GM23338 (cell line): ENCODE measurements at regions not wholly inside any gene's neighbourhood (a gene's known extent, or its start where the extent isn't known, plus 50 kb on each side); places are given as distances from the start of the nearest gene placed in this dataset.

Experiments used
- ATAC-seq: fragments of 200-7000 bp; cut with Tn5 transposase; 3 replicates; pipeline ENCODE4 v1.9.1; 2020
- DNase-seq: peaks from one replicate; pipeline ENCODE4 v3.0.0-alpha.2; 2015; ENCODE audit warnings: low spot score
- H2AFZ ChIP-seq: fragments of 200-600 bp; sonication (generic); 2 replicates; pipeline ENCODE4 v1.8.0; 2016; ENCODE audit warnings: antibody characterized with exemption, mild to moderate bottlenecking, moderate library complexity
- H3F3A ChIP-seq: fragments of 200-600 bp; sonication (generic); replicated peaks from 2 replicates; pipeline ENCODE4 v1.8.0; 2017; ENCODE audit warnings: antibody characterized with exemption, mixed run types, low read depth
- H3K27ac ChIP-seq: fragments of 200-600 bp; sonication (generic); 2 replicates; pipeline ENCODE4 v1.6.1; 2016; ENCODE audit warnings: low read depth
- H3K27me3 ChIP-seq: fragments of 200-600 bp; sonication (generic); 2 replicates; pipeline ENCODE4 v1.8.0; 2016; ENCODE audit warnings: mild to moderate bottlenecking, mixed run types, moderate library complexity; ENCODE audit not compliant: insufficient read depth
- H3K36me3 ChIP-seq: fragments of 200-600 bp; sonication (generic); 2 replicates; pipeline ENCODE4 v1.8.0; 2016; ENCODE audit warnings: mild to moderate bottlenecking; ENCODE audit not compliant: insufficient read depth
- H3K4me1 ChIP-seq: fragments of 200-600 bp; sonication (generic); 2 replicates; pipeline ENCODE4 v1.8.0; 2016; ENCODE audit warnings: mild to moderate bottlenecking, moderate library complexity; ENCODE audit not compliant: insufficient read depth
- H3K4me2 ChIP-seq: fragments of 200-600 bp; sonication (generic); 2 replicates; pipeline ENCODE4 v1.7.1; 2017; ENCODE audit warnings: mixed run types
- H3K4me3 ChIP-seq: fragments of 200-600 bp; sonication (generic); 2 replicates; pipeline ENCODE4 v1.6.1; 2016; ENCODE audit warnings: mixed run types
- H3K79me2 ChIP-seq: fragments of 200-600 bp; sonication (generic); replicated peaks from 2 replicates; pipeline ENCODE4 v1.8.0; 2017; ENCODE audit warnings: mild to moderate bottlenecking; ENCODE audit not compliant: insufficient read depth
- H3K9me2 ChIP-seq: fragments of 200-600 bp; sonication (generic); 2 replicates; pipeline ENCODE4 v1.8.0; 2017; ENCODE audit not compliant: insufficient read depth
- H4K20me1 ChIP-seq: fragments of 200-600 bp; sonication (generic); replicated peaks from 2 replicates; pipeline ENCODE4 v1.8.0; 2017; ENCODE audit warnings: mild to moderate bottlenecking; ENCODE audit not compliant: insufficient read depth
- H3K27ac Mint-ChIP-seq: 2 replicates; pipeline ENCODE4 v1.8.0; 2020; ENCODE audit warnings: inconsistent platforms, mild to moderate bottlenecking, moderate library complexity, mixed read lengths
- H3K27me3 Mint-ChIP-seq: 3 replicates; pipeline ENCODE4 v1.8.0; 2022; ENCODE audit warnings: low read depth, mild to moderate bottlenecking, moderate library complexity, mixed read lengths, inconsistent platforms; ENCODE audit not compliant: insufficient read depth, poor library complexity
- H3K36me3 Mint-ChIP-seq: 3 replicates; pipeline ENCODE4 v1.8.0; 2021; ENCODE audit warnings: low read depth, mild to moderate bottlenecking, inconsistent platforms, moderate library complexity, mixed read lengths
- H3K4me1 Mint-ChIP-seq: 3 replicates; pipeline ENCODE4 v1.8.0; 2020; ENCODE audit warnings: mild to moderate bottlenecking, inconsistent platforms, mixed read lengths
- H3K4me3 Mint-ChIP-seq: 3 replicates; pipeline ENCODE4 v1.8.0; 2021; ENCODE audit warnings: moderate library complexity, mild to moderate bottlenecking, inconsistent platforms, mixed read lengths
- H3K9me3 Mint-ChIP-seq: 3 replicates; pipeline ENCODE4 v1.8.0; 2020; ENCODE audit warnings: moderate library complexity, mild to moderate bottlenecking, inconsistent platforms, mixed read lengths
- CREB1 ChIP-seq: fragments of 250-450 bp; sonication (Bioruptor Pico); IDR thresholded peaks from 2 replicates; pipeline ENCODE4 v1.5.0; 2020; ENCODE audit warnings: low read depth, mild to moderate bottlenecking, moderate library complexity
- POLR2AphosphoS5 ChIP-seq: IDR thresholded peaks from 2 replicates; pipeline ENCODE4 v1.6.1; 2016; ENCODE audit warnings: antibody characterized with exemption, low read depth
- STAT1 ChIP-seq: IDR thresholded peaks from one replicate; pipeline ENCODE4 v1.6.1; 2016; ENCODE audit warnings: antibody characterized with exemption; ENCODE audit not compliant: unreplicated experiment
- TF ChIP-seq, protein P1 (sequence below), 2 experiments: fragments of 200-600 bp in 1 of 2; sonication (generic) in 1 of 2; conservative IDR thresholded peaks; 2 replicates each; pipeline versions ENCODE4 v1.5.1 to v1.6.1; 2016 to 2017; ENCODE audit warnings: antibody characterized with exemption in 2 of 2, low read depth in 2 of 2, mild to moderate bottlenecking in 2 of 2, moderate library complexity in 1 of 2
- TF ChIP-seq, protein P2 (sequence below): fragments of 250-450 bp; sonication (Bioruptor Pico); IDR thresholded peaks from 2 replicates; pipeline ENCODE4 v1.5.0; 2020; ENCODE audit warnings: mild to moderate bottlenecking, moderate library complexity

DNA sequence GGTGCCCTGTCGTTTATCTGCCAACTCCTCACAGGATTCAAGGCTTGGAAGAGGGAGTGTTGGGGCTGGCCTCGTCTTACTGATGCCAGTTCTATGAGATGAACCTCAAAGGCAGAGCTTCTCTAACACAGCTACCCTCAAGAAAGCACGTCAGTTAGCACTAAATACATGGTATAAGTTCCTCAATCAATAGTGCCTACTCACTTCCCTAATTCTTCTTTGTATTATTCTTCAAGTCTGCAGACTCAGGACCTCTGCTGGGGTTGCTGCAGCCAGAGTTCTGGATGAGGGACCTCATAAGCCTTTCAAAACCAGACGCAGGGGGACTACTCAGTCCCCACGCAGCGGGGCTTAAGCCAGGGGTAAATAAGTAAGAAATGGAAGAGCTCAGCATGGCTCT lies 118.3 kb downstream of the VPREB1 start (continued):
- TF ChIP-seq, protein P1, sequence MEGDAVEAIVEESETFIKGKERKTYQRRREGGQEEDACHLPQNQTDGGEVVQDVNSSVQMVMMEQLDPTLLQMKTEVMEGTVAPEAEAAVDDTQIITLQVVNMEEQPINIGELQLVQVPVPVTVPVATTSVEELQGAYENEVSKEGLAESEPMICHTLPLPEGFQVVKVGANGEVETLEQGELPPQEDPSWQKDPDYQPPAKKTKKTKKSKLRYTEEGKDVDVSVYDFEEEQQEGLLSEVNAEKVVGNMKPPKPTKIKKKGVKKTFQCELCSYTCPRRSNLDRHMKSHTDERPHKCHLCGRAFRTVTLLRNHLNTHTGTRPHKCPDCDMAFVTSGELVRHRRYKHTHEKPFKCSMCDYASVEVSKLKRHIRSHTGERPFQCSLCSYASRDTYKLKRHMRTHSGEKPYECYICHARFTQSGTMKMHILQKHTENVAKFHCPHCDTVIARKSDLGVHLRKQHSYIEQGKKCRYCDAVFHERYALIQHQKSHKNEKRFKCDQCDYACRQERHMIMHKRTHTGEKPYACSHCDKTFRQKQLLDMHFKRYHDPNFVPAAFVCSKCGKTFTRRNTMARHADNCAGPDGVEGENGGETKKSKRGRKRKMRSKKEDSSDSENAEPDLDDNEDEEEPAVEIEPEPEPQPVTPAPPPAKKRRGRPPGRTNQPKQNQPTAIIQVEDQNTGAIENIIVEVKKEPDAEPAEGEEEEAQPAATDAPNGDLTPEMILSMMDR (conservative IDR thresholded peaks at IDR 0.05; ENCODE audit: low read depth in 2 of 2), result no peak
- TF ChIP-seq STAT1 (no peak), CREB1 (CRISPR knock-in tag) (no peak)
- TF ChIP-seq, protein P2, sequence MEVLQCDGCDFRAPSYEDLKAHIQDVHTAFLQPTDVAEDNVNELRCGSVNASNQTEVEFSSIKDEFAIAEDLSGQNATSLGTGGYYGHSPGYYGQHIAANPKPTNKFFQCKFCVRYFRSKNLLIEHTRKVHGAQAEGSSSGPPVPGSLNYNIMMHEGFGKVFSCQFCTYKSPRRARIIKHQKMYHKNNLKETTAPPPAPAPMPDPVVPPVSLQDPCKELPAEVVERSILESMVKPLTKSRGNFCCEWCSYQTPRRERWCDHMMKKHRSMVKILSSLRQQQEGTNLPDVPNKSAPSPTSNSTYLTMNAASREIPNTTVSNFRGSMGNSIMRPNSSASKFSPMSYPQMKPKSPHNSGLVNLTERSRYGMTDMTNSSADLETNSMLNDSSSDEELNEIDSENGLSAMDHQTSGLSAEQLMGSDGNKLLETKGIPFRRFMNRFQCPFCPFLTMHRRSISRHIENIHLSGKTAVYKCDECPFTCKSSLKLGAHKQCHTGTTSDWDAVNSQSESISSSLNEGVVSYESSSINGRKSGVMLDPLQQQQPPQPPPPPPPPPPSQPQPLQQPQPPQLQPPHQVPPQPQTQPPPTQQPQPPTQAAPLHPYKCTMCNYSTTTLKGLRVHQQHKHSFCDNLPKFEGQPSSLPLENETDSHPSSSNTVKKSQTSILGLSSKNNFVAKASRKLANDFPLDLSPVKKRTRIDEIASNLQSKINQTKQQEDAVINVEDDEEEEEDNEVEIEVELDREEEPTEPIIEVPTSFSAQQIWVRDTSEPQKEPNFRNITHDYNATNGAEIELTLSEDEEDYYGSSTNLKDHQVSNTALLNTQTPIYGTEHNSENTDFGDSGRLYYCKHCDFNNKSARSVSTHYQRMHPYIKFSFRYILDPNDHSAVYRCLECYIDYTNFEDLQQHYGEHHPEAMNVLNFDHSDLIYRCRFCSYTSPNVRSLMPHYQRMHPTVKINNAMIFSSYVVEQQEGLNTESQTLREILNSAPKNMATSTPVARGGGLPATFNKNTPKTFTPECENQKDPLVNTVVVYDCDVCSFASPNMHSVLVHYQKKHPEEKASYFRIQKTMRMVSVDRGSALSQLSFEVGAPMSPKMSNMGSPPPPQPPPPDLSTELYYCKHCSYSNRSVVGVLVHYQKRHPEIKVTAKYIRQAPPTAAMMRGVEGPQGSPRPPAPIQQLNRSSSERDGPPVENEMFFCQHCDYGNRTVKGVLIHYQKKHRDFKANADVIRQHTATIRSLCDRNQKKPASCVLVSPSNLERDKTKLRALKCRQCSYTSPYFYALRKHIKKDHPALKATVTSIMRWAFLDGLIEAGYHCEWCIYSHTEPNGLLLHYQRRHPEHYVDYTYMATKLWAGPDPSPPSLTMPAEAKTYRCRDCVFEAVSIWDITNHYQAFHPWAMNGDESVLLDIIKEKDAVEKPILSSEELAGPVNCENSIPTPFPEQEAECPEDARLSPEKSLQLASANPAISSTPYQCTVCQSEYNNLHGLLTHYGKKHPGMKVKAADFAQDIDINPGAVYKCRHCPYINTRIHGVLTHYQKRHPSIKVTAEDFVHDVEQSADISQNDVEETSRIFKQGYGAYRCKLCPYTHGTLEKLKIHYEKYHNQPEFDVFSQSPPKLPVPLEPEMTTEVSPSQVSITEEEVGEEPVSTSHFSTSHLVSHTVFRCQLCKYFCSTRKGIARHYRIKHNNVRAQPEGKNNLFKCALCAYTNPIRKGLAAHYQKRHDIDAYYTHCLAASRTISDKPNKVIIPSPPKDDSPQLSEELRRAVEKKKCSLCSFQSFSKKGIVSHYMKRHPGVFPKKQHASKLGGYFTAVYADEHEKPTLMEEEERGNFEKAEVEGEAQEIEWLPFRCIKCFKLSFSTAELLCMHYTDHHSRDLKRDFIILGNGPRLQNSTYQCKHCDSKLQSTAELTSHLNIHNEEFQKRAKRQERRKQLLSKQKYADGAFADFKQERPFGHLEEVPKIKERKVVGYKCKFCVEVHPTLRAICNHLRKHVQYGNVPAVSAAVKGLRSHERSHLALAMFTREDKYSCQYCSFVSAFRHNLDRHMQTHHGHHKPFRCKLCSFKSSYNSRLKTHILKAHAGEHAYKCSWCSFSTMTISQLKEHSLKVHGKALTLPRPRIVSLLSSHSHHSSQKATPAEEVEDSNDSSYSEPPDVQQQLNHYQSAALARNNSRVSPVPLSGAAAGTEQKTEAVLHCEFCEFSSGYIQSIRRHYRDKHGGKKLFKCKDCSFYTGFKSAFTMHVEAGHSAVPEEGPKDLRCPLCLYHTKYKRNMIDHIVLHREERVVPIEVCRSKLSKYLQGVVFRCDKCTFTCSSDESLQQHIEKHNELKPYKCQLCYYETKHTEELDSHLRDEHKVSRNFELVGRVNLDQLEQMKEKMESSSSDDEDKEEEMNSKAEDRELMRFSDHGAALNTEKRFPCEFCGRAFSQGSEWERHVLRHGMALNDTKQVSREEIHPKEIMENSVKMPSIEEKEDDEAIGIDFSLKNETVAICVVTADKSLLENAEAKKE (CRISPR knock-in tag), result no peak

DNA sequence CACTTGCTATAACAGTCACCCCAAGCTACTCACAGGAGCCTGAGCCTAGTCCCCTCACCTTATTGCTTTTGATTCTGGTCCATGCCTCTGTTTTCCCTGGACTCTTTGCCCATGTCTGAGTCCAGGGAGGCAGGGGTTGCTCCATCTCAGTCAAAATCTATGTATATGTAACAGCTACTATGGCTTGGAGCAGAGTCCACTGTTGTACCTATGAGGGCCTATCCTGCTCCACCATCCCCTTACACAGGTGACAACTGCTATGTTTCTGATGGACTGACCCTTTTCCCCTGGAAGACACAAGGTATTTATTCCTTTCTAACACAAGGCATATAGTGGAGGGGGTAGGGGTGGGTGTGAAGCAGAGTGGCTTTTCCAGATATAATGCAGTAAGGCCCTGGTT lies 119.6 kb downstream of the VPREB1 start:
- 0 out of 2 replicates have a peak, but pooled peaks cover 3% of the 10 kb centered on the region for H3K9me2 ChIP-seq
- no peaks in the 10 kb centered on the region for H3F3A ChIP-seq
- H3K4me2 ChIP-seq, result no peak overlapping the region
- Mint-ChIP-seq H3K27me3 (peaks cover 96% of the 10 kb centered on the region), H3K36me3 (peaks cover 9% of the 10 kb centered on the region; the same call in 2 of the 3 replicates), H3K4me1 (no peaks in the 10 kb centered on the region), H3K4me3 (no peak overlapping the region), H3K27ac (no peak overlapping the region), H3K9me3 (peaks cover 18% of the 10 kb centered on the region)
- no peak overlapping the region for H3K27ac ChIP-seq
- H3K36me3 ChIP-seq, result no peaks in the 10 kb centered on the region
- no peak overlapping the region for H3K4me3 ChIP-seq
- no peaks in the 10 kb centered on the region for H3K79me2 ChIP-seq
- peaks cover 100% of the 10 kb centered on the region for H3K27me3 ChIP-seq
- H3K4me1 ChIP-seq, result no peaks in the 10 kb centered on the region
- H4K20me1 ChIP-seq, result peaks cover 7% of the 10 kb centered on the region
- DNase-seq, result no peak
- H2AFZ ChIP-seq, result no peak overlapping the region
- ATAC-seq, result no peak
- TF ChIP-seq POLR2AphosphoS5, result no peak
- TF ChIP-seq, protein P2 (CRISPR knock-in tag), result no peak
- TF ChIP-seq, protein P1 (conservative IDR thresholded peaks at IDR 0.05; ENCODE audit: low read depth in 2 of 2), result no peak
